ENCODE measurements at regions not wholly inside any gene's neighbourhood (a gene's known extent, or its start where the extent isn't known, plus 50 kb on each side); places are given as distances from the start of the nearest gene placed in this dataset.

DNA sequence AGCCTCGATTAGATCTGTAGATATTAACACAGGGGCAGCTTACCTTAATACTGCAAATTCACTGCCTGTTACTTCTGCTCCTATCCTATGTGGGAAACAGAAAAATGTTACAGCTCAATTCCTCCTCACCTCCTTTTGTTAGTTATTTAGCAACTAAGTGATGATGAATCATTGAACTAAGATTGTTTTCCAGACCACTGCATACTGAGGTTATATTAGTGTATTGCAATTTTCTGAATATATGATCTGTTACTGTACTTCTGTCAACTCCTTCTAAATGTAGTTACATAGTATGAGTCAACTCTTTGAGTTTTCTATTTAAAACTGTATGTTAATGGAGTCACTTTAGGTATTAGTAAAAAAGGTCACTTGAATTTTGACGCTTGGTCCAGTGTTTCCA is 331.5 kb upstream of the SLCO3A1 start:
- no peak for DNase-seq (ENCODE audit: low read depth)

DNA sequence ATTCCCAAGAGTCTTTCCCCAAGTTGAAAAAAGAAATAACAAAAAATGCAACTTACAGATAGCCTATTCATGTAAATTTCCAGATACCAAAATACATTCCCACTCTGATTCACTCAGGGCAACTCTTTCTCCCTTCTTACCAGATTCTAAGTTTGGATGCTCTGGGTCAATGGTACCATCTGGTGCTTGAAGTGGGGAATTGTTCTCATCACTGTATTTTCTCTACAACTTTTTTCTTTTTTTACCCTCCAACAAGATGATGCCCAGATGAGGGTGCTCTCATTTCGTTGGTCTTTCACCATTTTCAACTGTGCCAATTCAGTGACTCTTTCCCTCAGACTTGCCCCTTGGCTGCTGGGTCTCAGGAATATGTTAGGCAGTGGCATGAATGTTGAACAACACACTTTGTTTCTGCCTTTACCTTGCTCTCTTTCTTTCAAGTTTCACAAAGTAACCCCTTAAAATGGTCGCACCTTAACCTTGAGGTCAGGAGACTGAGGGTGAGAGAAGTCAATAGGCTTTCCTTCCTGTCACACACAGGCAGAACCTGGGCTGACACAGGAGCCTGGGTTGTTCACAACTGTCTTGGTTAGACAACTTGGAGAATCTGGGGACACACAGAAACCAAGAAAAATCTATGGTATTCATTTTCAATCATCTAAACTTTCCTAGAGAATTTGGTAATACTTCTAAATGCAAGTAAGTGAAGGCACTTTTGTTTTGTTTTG is 330.7 kb upstream of the SLCO3A1 start:
- DNase-seq (ENCODE audit: low read depth) = peak; percentile 26

DNA sequence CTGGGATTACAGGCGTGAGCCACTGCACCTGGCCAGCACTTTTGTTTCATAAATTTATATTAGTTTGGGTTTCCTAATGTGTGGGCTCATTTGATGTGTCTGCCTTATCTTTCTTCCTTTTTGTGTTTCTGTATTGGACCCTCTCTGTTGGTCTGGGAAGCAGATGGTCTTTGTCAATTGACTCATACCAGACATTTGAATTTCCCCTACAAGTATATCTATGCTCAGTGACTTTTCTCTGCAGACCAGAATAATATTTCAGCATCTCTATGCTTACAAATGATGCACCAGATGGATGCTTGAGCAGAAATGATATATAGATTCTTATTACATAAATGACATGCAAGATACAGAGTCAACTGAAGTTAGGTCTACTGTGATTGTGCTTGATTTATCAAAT is 329.9 kb upstream of the SLCO3A1 start:
- no peak for DNase-seq (ENCODE audit: low read depth)

DNA sequence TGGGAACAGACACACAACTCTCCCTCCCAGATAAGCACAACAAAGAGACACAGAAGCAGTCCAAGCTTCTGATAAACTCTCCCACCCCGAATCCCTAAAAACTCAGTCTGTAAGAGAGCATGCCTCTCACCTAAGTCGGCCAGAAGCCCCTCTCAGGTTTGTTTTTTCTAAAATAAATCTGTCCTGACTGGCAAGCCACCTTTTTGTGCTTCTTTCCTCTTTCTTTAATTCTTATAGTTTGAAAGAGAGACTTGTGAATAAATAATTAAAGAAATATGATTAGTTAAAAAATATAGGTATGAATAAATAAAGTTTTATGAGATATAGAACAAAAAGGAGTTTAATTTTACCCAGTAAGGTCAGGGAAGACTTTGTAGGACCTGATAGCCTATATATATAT is 329.0 kb upstream of the SLCO3A1 start:
- DNase-seq (ENCODE audit: low read depth) = no peak

DNA sequence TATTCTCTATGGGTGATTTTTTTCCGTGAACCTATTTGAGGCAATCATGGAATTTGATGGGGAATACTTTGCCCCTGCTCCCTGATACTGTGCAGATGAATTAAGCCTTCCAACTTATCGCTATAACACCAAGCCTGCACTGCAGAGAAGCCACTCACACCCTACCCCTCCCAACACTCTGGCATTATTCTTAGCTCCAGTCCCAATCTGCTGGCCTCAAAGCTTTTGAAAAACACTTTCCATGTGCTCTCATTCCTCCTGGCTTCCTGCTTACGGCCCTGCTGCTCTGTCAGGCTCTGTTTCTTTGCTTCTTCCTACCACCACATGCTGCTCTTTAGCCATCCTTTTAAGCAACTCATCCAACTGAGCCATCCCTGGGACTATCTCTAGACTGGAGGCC is 327.8 kb upstream of the SLCO3A1 start:
- no peak for DNase-seq (ENCODE audit: low read depth)

DNA sequence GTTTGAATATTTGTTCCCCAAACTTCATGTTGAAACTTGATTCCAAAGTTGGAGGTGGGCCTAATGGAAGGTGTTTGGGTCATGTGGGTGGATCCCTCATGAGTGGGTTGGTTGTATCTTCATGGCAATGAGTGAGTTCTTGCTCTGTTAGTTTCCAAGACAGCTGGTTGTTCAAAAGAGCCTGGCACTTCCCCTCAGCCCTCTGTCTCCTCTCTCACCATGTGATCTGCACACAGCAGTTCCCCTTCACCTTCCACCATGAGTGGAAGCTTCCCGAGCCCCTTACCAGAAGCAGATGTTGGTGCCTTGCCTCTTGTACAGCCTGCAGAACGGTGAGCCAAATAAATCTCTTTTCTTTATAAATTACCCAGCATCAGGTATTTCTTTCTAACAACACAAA is 327.1 kb upstream of the SLCO3A1 start:
- no peak for DNase-seq (ENCODE audit: low read depth)

DNA sequence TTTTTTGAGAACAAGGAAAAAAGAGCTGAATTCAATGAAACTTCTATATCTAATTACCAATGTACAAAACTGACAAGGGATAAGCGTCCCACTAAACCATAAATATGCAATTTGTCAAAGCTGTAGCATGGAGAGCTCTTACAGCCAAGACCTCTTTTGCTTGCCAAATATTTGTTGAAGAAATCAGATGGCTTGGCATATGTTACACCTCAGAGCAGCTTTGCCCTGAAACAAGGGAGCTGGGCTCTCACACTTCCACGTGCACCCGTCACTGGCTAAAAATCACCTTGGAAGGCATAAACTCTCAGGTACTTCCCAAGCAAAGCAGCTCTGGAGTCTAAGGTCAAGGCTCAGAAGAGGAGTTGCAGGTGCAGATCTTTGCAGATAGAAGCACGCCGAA is 324.7 kb upstream of the SLCO3A1 start:
- no peak for DNase-seq (ENCODE audit: low read depth)

DNA sequence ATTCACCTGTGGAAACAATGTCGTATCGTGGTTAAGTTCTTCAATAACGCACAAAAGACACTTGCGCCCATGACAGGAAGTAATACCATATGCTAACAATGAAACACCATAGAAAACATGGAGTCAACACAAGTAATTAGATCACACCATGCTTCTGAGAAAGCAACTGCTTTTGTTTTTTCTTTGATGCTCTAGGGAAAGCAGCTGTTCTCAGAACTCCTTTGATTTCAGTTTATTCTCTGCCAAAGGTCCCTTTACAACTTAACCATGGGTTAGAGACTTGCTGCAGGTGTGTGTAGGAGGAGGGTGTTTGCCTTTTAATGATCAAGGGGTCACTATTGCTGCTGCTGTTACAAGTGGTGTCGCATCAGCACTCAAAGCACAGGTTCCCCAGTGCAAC is 324.0 kb upstream of the SLCO3A1 start:
- DNase-seq (ENCODE audit: low read depth) = no peak

DNA sequence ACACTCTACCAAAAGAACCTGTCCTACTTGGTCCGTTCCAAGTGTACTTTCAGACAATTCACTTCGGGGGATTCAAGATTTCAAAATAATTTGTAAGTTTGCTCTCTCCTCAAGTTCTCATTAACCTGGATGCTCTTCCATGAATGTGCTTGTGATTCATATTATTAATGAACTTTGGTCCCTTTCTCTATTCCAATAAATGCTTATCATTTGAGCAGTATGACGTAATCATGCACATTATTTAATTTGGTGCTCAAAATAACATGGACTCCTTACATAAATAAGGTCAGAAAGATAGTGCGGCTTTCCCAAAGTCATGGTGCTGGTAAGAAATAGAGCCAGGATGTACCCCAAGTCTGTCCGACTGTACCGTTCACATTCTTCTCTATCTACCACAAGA is 323.2 kb upstream of the SLCO3A1 start:
- no peak for DNase-seq (ENCODE audit: low read depth)

DNA sequence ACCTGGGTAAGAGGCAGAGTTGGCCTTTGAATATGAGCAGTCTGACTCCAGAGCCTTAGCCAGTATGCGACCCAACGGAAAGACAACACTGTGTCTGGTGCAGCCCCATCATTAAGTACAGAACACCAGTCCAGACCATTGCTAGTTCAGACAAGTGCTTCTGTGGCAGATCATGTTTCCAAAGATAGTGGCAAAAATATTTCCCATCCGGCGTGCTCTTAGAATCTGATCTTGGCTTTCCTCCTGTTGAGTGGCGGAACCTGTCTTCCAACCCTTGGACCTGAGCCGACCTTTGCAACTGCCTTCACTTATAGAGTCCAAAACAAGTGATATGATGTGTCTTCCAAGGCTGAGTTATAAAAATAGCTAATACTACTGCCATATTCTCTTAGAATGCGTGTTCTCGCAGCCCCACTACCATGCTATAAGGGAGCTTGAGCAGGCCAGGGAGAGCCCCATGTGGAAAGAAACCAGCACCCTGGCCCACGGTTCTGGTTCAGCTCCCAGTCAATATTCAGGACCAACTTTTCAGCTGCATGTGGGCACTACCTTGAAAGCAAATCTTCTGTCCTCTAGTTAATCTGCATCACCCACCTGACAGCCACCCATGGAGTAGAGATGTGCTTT is 322.4 kb upstream of the SLCO3A1 start:
- DNase-seq (ENCODE audit: low read depth) = no peak

DNA sequence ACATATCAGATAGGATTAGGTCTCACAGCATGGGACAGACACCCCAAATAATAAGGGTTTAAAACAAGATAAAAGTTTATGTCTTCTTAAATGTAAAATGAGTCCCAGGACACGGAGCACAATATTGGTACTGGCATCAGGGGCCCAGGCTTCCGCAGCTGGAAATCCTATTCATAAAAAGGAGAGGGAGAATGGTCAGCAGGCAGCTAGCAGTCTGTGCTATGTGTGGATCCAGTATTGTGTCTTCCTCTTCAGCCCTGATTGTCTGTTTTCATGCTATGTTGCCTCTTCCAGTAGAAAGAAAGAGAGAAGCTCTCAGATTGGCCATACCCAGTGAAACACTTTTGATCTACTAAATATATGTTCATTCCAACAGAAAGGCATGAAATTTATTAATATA is 319.3 kb upstream of the SLCO3A1 start:
- DNase-seq (ENCODE audit: low read depth) = no peak

DNA sequence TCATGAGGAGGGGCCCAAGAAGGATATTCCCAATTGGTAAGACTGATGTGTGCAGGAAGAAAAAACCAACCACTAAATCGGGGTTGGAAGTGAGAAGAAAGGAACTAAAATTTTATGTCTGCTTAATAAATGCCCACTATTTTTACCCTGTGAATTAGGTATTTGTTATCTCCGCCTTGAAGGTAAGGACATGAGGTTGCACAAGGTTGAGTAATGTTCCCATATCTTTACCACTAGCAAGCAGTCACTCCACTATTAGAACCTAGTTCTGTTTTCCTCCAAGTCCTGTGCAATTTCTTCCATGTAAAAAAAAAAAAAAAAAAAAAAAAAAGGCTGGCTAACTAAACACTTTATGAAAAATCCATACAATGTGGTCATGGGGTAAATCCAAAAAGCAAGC is 318.5 kb upstream of the SLCO3A1 start:
- DNase-seq (ENCODE audit: low read depth) = no peak

DNA sequence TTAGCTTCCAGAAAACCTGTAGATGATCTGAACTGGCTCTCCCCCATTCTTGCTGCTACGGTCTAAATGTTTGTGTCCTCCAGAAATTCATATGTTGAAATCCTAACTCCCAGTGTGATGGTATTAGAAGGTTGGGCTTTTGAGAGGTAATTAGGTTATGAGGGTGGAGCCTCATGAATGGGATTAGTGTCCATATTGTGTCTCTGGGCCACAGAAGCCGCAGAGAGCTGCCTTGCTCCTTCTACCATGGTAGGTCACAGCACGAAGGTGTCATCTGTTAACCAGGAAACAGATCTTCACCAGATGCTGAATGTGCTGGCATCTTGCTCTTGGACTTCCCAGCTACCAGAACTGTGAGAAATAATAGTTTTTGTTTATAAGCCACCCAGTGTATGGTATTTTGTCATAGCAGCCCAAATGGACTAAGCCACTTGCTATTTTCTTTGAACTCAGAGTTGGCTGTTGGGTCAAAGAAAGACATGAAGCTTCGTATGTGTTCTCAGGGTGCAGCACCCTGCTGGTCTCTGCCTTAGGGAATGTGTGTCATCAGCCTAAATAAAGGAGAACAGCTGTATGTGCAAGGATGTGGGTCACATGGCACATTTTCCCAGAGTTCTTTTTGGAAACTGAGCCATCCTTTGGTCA is 317.5 kb upstream of the SLCO3A1 start:
- DNase-seq (ENCODE audit: low read depth) = no peak

DNA sequence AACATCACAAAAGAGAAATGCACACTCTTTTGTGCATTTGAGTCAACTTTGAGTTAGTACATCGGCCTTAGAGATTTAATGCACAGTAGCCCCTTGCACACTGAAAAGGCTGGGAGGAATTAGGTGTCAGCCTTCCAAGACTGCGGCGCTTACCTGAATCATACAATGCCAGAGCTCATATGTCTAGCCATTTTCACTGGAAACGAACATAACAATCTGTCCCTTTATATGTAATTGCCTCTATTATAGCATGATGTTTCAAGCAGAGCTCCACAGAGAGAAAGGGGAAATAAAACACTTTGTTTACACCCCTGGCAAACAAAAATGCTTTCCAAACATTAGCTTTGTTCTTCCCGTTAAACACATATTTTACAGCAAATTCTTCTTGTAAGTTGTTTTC is 315.7 kb upstream of the SLCO3A1 start:
- DNase-seq (ENCODE audit: low read depth) = no peak

DNA sequence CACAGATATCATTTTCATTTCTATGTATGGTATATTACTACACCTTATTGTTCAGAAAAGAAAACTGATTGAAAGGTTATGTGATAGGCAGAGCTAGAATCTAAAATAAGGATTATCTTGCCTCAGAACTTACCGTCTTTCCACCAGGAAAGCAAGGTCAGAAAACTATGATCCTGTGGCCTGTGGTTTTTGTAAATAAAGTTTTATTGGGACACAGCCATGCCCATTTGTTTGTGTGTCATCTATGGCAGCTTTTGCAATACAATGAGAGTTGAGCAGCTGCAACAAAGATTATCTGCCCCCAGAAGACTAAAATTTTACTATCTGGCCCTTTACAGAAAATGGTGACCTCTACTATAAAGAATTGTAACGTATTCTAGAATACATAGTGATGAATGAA is 314.7 kb upstream of the SLCO3A1 start:
- no peak for DNase-seq (ENCODE audit: low read depth)

DNA sequence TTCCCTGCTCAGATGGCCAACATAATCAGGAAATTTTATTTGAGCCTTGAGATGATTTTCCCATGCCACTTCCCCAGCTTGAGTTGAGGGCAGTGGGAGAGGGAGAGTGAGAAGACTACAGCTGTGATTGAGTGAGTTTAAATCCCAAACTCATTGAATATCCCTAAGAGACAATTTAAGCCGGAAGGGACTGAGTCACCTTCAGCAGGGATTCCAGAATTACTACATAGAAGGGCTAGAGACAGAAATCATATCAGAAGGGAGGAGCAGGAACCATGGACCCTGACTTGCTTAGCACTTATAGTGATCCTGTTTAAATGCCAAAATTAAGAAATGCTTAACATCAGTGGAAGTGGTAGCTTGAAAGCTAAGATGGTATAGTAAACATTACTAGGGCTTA is 312.2 kb upstream of the SLCO3A1 start:
- no peak for DNase-seq (ENCODE audit: low read depth)

DNA sequence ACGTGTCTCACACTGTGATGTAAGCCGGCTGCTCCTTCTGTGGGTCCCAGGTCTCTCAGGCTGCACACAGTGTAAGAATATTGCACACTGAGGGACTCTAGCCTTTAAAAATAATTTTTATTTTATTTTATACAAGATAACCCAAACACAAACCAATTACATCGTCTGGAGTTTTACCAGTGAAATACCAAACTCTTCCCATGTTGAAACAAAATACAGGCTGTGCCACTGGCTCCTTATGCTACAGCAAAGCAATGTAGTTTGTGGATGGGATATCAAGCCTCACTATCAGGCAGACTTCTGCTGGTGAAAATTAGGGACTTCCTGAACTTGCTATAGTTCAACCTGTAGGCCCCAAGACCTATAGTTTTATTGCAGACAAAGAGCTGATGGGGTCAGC is 311.3 kb upstream of the SLCO3A1 start:
- DNase-seq (ENCODE audit: low read depth) = no peak

DNA sequence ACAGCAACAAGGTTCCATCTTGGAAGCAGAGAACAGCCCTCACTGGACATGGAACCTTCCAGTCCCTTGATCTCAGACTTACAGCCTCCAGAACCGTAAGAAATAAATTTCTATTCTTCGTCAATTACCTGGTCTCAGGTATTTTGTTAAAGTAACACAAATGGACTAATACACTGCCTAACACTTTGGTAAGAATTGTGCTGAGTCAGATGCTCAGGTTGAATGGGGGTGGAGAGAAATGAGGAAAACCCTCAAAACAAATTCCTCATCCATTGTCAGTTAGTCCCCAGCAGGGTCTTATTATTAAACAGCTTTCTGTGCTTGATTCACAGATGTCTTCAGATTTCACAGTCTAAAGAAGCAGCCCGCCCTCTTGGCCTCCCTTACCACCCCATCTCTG is 306.2 kb upstream of the SLCO3A1 start:
- DNase-seq (ENCODE audit: low read depth) = no peak

DNA sequence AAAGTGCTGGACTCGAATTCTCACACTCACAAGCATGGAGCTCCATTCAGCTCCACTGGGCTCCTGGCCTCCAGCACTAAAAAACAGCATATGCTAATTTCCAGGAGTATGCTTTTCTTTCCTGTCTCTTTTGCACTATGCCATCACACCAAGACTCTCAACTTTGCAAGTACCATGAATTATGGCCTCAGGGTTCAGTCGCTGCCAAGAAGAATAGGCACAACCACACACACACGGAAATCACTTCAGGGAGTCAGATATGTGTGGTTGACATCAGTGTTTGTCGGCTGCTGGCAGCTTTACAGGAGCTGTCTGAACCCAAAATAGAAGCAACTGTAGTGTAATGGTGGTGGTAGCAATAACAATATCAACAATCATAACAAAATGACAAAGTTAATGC is 305.0 kb upstream of the SLCO3A1 start:
- DNase-seq (ENCODE audit: low read depth) = no peak

DNA sequence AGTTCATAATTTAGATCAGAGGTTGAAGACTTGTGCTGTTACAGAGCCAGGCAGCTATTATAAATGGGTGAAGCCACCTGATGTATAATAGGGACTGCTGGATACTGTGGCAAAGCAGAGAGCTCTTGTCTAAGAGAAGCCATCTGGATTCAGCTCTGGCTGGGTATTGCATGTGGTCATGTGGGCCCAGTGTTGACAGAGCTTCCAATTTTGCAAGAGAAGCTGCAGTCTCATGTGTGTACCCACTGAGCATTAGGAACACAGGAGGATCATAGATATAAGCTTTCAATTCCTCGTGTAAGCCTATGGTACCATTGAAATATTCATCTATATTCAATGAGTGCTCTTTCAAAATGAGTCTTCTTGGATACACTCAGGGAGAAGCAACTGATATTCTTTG is 303.9 kb upstream of the SLCO3A1 start:
- no peak for DNase-seq (ENCODE audit: low read depth)

DNA sequence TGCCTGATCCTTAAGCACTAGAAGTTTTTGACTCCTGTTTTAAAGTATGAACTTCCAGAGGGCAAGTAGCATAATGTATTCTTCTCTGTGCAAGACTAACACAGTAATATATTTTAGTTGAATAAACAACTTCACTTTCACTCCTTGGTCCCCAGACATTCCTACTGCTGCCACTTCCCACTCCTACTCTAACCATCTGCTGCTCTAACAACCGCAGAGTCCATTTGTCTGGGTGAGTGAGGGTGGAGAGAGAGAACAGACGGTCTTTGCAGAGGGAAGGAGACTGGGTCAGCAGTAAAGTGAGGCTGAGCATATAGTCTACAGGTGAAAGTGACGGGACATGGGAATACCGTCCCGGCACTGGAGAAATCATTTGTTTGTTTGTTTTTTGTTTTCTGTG is 301.0 kb upstream of the SLCO3A1 start:
- DNase-seq (ENCODE audit: low read depth) = no peak

DNA sequence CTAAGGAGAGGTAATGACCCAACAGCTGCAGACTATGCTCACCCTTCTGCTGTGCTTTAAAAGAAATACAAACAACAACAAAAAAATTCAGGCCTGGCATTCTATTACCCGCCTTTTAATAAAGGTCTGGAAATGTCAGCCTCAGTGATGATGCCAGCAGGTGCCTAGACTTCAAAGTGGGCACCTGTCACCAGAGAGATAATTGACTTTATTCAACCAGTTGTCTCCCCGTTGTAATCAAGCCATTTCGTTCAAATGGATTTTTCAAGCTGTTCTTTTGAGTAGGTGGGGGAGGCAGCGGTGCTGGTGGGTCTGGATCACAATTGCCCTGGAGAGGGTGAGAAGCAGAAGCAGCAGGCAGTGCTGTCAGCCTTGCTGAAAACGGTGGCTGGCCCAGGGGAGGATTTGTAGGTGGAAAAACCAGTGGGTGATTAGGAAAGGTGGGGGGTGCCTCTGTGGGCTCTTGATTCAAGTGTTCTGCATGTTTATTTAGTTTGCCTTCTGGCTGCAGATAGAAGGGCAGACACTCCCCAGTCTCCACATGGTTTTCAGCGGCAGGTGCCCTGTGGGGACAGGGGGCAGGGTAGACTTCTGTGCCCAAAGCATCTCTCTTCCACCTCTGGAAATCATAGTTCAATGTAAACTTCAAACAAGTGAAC is 300.2 kb upstream of the SLCO3A1 start:
- no peak for DNase-seq (ENCODE audit: low read depth)

DNA sequence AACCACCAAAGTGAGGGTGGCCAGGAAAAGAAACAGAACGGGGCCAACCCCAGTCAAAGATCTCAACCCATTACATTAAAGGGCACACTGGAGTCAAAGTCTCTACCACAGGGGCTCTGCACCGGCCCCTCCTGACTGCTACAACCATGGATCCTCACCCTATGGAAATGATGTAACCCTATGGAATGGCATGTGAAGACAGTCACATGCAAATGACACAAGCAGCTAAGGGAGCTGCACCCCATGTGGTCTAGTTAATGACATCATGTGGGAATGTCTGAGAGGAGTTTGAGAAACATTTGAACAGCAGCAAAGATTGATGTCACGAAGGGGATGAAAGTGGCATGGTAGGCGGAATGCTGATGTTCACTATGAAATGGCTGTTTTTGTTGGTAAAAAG is 298.2 kb upstream of the SLCO3A1 start:
- DNase-seq (ENCODE audit: low read depth) = no peak

All from GM04504 (cell line).